ENCODE measurements at regions not wholly inside any gene's neighbourhood (a gene's known extent, or its start where the extent isn't known, plus 50 kb on each side); places are given as distances from the start of the nearest gene placed in this dataset.

- H3K4me2 ChIP-seq (ENCODE audit: low read length) = no peak overlapping the region
- no peaks in the 10 kb centered on the region for H3K4me1 ChIP-seq (ENCODE audit: insufficient read depth, low read length, poor library complexity, severe bottlenecking)
- H3K27ac ChIP-seq (ENCODE audit: low read depth, low read length, poor library complexity, severe bottlenecking) = no peak overlapping the region
- no peaks in the 10 kb centered on the region for H3K9me2 ChIP-seq (ENCODE audit: insufficient read depth, low read length)
- CTCF ChIA-PET (ENCODE audit: unreplicated experiment) = no interaction called here
- TF ChIP-seq, protein P1, sequence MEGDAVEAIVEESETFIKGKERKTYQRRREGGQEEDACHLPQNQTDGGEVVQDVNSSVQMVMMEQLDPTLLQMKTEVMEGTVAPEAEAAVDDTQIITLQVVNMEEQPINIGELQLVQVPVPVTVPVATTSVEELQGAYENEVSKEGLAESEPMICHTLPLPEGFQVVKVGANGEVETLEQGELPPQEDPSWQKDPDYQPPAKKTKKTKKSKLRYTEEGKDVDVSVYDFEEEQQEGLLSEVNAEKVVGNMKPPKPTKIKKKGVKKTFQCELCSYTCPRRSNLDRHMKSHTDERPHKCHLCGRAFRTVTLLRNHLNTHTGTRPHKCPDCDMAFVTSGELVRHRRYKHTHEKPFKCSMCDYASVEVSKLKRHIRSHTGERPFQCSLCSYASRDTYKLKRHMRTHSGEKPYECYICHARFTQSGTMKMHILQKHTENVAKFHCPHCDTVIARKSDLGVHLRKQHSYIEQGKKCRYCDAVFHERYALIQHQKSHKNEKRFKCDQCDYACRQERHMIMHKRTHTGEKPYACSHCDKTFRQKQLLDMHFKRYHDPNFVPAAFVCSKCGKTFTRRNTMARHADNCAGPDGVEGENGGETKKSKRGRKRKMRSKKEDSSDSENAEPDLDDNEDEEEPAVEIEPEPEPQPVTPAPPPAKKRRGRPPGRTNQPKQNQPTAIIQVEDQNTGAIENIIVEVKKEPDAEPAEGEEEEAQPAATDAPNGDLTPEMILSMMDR (conservative IDR thresholded peaks at IDR 0.05; ENCODE audit: low read length) = no peak
- no peak for TF ChIP-seq EZH2phosphoT487 (IDR thresholded peaks at IDR 0.05; ENCODE audit: borderline replicate concordance, low read depth, low read length)
- H2AFZ ChIP-seq (ENCODE audit: low read length) = no peak overlapping the region
- no peak for DNase-seq (ENCODE audit: low spot score)
- no TSS peak for BruUV-seq (replicated peaks)
- H4K20me1 ChIP-seq (ENCODE audit: insufficient read depth, low read length) = no peaks in the 10 kb centered on the region
- H3K9me3 ChIP-seq (ENCODE audit: low read length) = no peaks in the 10 kb centered on the region
- POLR2A ChIA-PET = no interaction called here
- no peak overlapping the region for H3K4me3 ChIP-seq (ENCODE audit: low read depth, low read length, poor library complexity, severe bottlenecking)
- intact Hi-C loops (cut with micrococcal nuclease; ENCODE audit: unreplicated experiment) = no loop called here
- no peaks in the 10 kb centered on the region for H3K79me2 ChIP-seq (ENCODE audit: insufficient read depth, low read depth, low read length)
- no peaks in the 10 kb centered on the region for H3K36me3 ChIP-seq (ENCODE audit: insufficient read depth, low read length)
Measured at GRCh38 chr2:14513903-14514302, 118.6 kb upstream of the LRATD1 start.

- H3K27ac ChIP-seq (ENCODE audit: low read depth, low read length, poor library complexity, severe bottlenecking) = no peak overlapping the region
- BruUV-seq (replicated peaks) = no TSS peak
- H4K20me1 ChIP-seq (ENCODE audit: insufficient read depth, low read length) = no peaks in the 10 kb centered on the region
- no peak for TF ChIP-seq EZH2phosphoT487 (IDR thresholded peaks at IDR 0.05; ENCODE audit: borderline replicate concordance, low read depth, low read length)
- TF ChIP-seq, protein P1 (conservative IDR thresholded peaks at IDR 0.05; ENCODE audit: low read length) = no peak
- DNase-seq (ENCODE audit: low spot score) = no peak
- H3K4me1 ChIP-seq (ENCODE audit: insufficient read depth, low read length, poor library complexity, severe bottlenecking) = no peaks in the 10 kb centered on the region
- no peak overlapping the region for H3K4me3 ChIP-seq (ENCODE audit: low read depth, low read length, poor library complexity, severe bottlenecking)
- H2AFZ ChIP-seq (ENCODE audit: low read length) = no peak overlapping the region
- no peaks in the 10 kb centered on the region for H3K9me2 ChIP-seq (ENCODE audit: insufficient read depth, low read length)
- no peaks in the 10 kb centered on the region for H3K79me2 ChIP-seq (ENCODE audit: insufficient read depth, low read depth, low read length)
- no peaks in the 10 kb centered on the region for H3K36me3 ChIP-seq (ENCODE audit: insufficient read depth, low read length)
- ChIA-PET CTCF (ENCODE audit: unreplicated experiment) (no interaction called here), POLR2A (interaction anchor here (0.7 to 0.9 kb wide), 3 partner anchors 32 to 821 kb away, joined by 3 read pairs; no protein-coding TSS in a partner anchor)
- H3K4me2 ChIP-seq (ENCODE audit: low read length) = no peak overlapping the region
- H3K9me3 ChIP-seq (ENCODE audit: low read length) = no peaks in the 10 kb centered on the region
- intact Hi-C loops (cut with micrococcal nuclease; ENCODE audit: unreplicated experiment) = no loop called here
Measured at GRCh38 chr2:14516844-14517243, 115.7 kb upstream of the LRATD1 start.

- CTCF ChIA-PET (ENCODE audit: unreplicated experiment) = no interaction called here
Measured at GRCh38 chr2:14517731-14518130, 114.8 kb upstream of the LRATD1 start.

More at GRCh38 chr2:14517731-14518130, 114.8 kb upstream of the LRATD1 start:
- no peak for DNase-seq (ENCODE audit: low spot score)
- Histone ChIP-seq H3K27ac (ENCODE audit: low read depth, low read length, poor library complexity, severe bottlenecking) (no peak overlapping the region), H3K4me3 (ENCODE audit: low read depth, low read length, poor library complexity, severe bottlenecking) (no peak overlapping the region), H3K79me2 (ENCODE audit: insufficient read depth, low read depth, low read length) (no peaks in the 10 kb centered on the region), H3K4me2 (ENCODE audit: low read length) (no peak overlapping the region), H3K36me3 (ENCODE audit: insufficient read depth, low read length) (no peaks in the 10 kb centered on the region), H3K9me3 (ENCODE audit: low read length) (no peaks in the 10 kb centered on the region), H3K9me2 (ENCODE audit: insufficient read depth, low read length) (no peaks in the 10 kb centered on the region), H2AFZ (ENCODE audit: low read length) (no peak overlapping the region), H3K4me1 (ENCODE audit: insufficient read depth, low read length, poor library complexity, severe bottlenecking) (no peaks in the 10 kb centered on the region), H4K20me1 (ENCODE audit: insufficient read depth, low read length) (no peaks in the 10 kb centered on the region)
- TF ChIP-seq, protein P1 (conservative IDR thresholded peaks at IDR 0.05; ENCODE audit: low read length) = no peak
- TF ChIP-seq EZH2phosphoT487 (IDR thresholded peaks at IDR 0.05; ENCODE audit: borderline replicate concordance, low read depth, low read length) = no peak
- intact Hi-C loops (cut with micrococcal nuclease; ENCODE audit: unreplicated experiment) = no loop called here
- no TSS peak for BruUV-seq (replicated peaks)
- POLR2A ChIA-PET = no interaction called here
